GM21786 (cell line): ENCODE measurements at regions not wholly inside any gene's neighbourhood (a gene's known extent, or its start where the extent isn't known, plus 50 kb on each side); places are given as distances from the start of the nearest gene placed in this dataset.

Experiments
- ATAC-seq: cut with Tn5 transposase; IDR thresholded peaks from one replicate; pipeline ENCODE4 v1.9.1; 2021; ENCODE audit not compliant: unreplicated experiment

GRCh38 chr13:33691980-33692379 is 126.0 kb upstream of the RFC3 start:
- ATAC-seq = no peak

DNA sequence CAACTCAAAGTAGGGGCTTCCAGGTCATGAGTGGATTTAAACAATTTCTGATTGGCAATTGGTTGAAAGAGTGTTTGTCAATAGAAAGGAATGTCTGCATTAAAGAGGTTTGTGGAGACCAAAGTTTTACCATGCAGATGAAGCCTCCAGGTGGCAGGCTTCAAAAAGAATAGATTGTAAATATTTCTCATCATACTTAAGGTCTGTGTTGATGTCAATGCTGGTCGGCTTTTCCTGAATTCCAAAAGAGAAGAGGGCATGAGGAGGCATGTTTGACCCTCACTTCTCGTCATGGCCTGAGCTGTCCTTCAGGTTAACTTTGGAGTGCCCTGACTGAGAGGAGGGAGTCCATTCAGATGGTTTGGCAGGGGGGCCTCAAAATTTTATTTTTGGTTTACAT is 125.4 kb upstream of the RFC3 start:
- ATAC-seq = no peak

- ATAC-seq = no peak
These were observed 123.4 kb upstream of the RFC3 start for GRCh38 chr13:33694546-33694945.

DNA sequence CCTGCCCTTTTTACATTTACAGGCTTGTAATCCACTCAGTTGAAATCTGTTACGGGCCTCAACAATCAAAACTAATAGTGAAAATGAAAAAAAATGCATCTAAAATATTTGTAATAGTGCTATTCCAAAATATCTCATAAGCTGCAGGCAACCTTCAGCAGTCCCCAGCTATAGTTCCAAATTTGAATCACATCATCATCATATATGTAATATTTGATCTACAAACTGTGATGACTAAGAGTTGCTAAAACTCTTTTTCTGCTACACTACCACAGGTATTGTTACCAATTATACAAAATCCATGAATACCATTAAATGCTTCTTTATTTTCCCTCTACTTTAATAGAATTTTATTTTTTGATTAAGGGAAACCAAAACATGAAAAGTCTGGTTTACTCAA is 121.4 kb upstream of the RFC3 start:
- ATAC-seq = no peak

DNA sequence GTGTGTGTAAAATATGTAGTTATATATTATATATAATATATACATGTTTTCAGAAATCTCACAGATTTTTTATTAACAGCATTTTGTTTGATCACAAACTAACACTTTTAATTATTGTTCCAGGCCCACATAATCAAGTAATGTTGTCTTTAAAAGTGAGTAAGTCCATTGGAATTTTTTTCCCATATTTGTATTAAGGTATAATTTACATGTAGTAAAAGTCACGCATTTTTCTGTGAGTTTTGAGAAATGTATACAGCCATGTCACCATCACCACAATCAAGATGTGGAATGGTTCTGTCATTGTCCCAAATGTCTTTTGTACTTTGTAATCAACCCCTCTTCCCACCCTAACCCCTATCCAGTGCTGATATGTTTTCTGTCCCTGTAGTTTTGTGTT is 120.0 kb upstream of the RFC3 start:
- ATAC-seq = no peak

GRCh38 chr13:33707449-33707848 is 110.5 kb upstream of the RFC3 start:
- no peak for ATAC-seq

GRCh38 chr13:33710924-33711323 is 107.0 kb upstream of the RFC3 start:
- ATAC-seq = no peak

DNA sequence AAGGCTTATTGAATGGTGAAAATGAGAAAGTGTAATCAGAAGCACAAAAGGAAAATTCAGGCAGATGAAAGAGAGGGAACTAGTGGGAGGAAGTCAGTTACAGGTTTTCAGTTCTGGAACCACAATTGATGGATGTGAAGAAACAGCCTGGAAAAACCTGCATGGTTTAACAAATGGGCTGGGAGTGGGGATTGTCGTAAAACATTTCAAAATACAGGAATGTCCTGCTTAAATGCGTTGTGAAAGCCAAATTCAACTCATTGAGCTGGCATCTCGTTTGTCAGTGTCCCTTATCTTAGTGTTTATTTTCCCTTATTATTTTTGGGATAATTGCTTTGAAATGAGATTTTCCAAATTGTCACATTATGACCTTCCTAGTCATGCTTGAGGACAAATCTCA is 106.5 kb upstream of the RFC3 start:
- ATAC-seq = no peak

GRCh38 chr13:33717775-33718174 is 100.2 kb upstream of the RFC3 start:
- no peak for ATAC-seq

DNA sequence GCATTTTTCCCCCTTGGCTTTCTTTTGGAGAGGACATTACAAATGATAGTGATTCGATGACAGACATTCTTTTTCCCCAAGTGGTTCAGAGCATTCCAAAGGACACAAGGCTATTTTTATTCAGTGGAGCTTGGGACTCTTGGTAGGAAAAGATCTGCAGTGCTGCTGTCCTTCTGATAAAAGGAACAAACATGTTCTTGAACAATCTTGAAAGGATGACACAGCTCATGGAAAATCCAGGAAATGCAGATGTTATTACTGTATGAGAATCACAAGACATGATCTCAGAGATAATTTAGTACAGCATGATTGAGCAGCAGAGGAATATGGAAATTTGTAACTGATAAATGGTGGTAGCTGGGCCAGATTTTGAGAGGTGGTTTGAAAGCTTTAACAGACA is 96.2 kb upstream of the RFC3 start:
- ATAC-seq = no peak

- peak; percentile 29 for ATAC-seq
These were observed 95.6 kb upstream of the RFC3 start for GRCh38 chr13:33722216-33722915.

- ATAC-seq = no peak
These were observed 94.6 kb upstream of the RFC3 start for GRCh38 chr13:33723365-33723764.

DNA sequence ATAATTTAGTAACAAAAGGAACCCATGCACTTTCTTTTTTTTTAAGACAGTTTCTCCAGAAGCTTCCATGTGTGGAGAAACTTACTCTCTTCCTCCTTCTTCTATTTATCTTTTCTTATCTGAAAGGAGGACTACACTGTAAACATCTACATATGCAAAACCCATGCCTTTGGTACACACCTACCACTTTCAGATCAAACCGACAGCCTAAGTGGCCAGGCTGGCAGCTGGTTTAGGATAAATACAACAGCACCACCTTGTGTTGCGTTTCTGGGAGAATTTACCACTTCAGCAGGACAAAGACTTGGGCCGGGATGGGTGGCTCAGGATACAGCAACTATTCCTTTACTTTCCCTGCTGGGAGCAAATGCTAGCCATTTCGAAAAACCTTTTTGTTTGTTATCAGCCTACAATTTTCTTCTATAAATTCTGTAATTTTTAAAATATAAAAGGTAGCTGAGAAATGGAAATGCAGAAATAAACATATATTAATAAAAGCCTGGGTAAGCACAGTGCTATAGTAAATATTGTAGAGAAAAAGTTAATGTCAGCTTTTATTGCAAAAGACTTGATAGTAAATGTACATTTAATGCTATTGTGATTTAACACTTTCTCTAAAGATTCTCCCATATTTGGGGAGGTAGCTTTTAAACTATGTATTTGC is 94.0 kb upstream of the RFC3 start:
- peak; percentile 62 for ATAC-seq

DNA sequence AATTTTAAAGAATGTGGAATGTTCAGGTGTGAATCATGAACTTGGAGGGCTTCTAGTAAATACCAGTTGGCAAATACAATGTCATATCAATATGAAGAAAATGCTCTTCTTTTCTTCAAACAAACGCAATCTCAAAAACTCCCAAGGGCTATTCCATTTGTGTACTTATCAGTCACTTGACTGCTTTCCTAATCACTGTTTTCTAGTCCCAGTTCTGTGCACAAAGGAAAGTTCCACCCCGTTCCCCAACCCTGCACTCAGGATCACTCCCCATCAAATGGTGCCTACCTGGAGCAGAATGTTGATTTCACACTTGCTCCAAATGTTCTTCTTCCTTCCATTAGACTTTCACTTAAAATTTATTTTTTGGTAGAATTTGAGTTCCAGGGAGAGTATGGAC is 92.6 kb upstream of the RFC3 start:
- ATAC-seq = no peak

GRCh38 chr13:33727297-33728083 is 90.5 kb upstream of the RFC3 start:
- no peak for ATAC-seq

- ATAC-seq = peak; percentile 88
These were observed 89.5 kb upstream of the RFC3 start for GRCh38 chr13:33728271-33729037.

DNA sequence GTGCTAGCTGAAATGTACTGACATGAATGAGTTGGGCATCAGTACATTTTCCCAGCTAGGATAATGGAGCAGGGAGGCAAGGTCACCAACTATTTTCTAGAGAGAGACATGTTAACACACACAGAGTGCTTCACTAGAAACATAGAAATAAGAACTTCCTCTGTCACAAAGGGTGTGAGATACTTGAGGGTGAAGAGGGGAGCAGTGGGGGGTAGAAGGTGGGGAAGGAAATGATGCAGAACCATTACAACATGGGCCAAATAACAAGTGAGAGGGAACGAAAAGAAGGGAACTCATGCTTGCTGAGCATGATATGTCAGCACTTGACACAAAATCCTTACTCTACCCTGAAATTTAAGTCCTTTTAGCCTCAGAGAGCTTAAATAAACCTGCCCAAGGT is 87.8 kb upstream of the RFC3 start:
- ATAC-seq = no peak

DNA sequence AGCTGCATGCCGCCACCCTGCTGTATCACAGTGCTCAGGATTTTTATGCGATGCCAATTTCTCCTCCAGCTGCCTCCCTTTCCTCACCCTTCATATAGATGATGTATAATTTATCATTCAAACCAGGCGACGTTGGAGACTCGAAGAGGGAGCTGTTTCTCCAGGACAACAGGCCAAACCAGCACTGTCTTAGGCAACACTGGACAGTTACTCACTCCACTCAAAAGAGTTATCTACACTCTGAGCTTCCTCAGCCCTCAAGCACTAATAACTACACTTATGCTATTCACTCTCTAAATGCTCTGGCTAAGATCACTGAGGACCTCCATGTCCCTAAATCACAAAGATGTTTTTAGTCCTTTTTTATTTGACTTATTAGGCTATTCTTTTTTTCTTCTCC is 87.3 kb upstream of the RFC3 start:
- no peak for ATAC-seq

DNA sequence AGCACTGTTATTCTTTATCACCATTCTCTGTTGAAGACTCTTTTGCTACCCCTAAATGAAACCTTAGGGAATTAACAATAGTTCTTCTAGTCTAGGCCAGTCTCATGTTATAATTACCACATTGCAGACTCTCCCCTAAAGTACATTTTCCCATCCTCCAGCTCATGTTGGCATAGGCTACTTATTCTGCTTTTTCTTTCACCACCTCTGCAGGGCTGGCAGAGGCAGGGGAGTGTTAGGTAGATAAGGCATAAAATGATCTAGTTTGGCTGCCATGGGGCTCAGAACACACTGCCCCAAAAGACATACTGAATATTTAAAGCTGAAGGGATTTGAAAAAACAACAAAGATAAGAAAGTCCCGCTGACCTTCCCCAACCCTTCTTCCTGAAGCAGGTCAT is 82.7 kb upstream of the RFC3 start:
- no peak for ATAC-seq

GRCh38 chr13:33739254-33739653 is 78.7 kb upstream of the RFC3 start:
- no peak for ATAC-seq

DNA sequence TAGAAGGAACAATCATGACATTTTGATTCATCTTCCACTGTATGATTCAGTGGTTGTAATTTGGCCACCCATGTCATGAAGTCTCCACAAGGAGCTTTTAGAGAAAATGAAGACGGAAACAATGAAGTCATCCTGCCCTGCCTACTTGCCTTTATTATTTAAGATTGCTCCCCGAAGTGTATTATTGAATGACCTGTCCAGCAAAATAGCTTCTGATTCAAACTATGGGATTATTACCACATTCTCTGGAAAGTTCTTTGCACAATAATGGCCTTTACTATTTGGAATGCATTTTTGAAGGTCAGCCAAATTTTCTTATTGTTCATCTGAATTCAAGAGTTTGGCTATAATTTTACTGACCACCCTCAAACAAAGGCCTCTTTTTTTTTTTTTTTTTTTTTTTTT is 77.8 kb upstream of the RFC3 start:
- no peak for ATAC-seq
